NCI-H1930 (cell line): ENCODE measurements at regions not wholly inside any gene's neighbourhood (a gene's known extent, or its start where the extent isn't known, plus 50 kb on each side); places are given as distances from the start of the nearest gene placed in this dataset.
"Not testable (repeated sequence)": the region's sequence is repeated elsewhere in the genome, so short reads cannot be mapped to it uniquely, and the experiment has no call there.

Experiments
- DNase-seq, 2 experiments: peaks; one replicate each; lab custom pipeline; 2025; lab: John Stamatoyannopoulos, UW

GRCh38 chr15:77861997-77862635 is 215.4 kb downstream of the TBC1D2B start:
- DNase-seq = not testable (repeated sequence)

DNA sequence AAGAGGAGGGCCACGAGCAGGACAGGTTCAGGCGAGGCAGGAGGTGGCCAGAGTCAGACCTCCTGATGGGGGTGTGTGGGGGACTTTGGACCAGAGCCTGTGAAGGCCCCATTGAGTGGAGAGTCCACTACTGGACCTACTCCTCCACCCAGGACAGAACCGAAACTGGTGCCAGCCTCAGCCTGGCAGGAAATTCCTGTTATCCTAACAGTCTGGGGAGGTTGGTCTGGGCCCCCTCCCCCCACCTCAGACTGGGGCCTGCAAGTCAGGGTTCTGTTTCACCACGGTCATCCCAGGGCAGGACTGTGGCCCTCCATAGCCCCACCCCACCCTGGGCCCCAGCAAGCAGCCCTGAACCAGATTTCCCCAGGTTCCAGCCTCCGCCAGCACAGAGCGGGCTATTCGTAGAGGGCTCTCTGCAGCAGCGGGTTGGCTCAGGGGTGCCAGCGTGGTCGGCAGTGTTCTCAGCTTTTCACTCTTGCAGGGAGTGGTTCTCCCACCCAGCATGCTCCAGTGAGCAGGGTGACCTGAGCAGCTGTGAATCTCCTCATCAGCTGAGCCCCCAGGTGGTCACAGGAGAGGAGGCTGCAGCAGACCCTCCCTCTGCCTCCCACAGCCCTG is 217.3 kb downstream of the TBC1D2B start:
- DNase-seq = no peak

DNA sequence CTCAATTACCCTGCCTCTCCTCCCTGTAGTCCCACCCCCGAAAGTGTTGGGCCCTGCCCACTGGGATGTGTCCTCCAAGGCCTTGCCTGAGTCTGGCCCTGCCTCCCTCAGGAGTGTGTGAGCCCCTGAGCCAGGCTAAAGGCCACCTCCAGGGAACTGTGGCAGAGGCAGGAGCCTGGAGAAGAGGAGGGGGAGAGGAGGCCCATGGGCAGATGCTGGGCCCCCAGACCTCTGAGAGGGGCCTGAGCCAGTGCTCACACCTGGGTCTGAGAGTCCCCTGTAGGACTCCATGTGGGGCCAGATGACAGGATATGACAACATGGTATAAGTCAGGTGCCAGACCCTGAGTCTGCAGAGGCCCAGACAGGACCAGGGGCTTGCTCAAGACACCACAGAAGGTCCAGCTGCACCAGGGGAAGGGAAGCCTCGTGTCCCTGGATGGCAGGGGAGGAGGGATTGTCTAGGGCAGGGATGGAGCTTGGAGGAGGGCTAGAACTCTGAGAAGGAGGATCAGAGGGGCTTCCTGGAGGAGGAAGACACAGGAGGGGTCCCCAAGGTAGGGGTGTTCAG is 217.9 kb downstream of the TBC1D2B start:
- DNase-seq = no peak

GRCh38 chr15:77858792-77859490 is 218.6 kb downstream of the TBC1D2B start:
- DNase-seq = no peak

DNA sequence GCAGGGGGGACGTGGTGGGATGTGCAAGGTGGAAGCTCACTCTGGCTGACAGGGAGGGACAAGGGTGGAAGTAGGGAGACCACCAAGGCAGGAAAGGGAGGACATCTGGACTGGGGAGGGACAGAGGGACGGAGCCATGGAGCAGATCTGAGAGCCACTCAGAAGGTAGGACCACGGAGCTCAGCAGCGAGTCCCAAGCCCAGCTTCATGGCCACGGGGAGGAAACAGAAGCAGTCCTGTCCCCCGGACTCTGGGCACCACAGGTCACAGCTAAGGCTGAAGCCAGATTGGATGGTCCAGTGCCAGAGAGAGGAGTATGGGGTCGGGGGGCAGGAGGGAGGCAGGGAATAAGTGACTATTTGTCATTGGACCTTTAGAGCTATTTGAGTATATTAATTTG is 220.1 kb downstream of the TBC1D2B start:
- no peak for DNase-seq

DNA sequence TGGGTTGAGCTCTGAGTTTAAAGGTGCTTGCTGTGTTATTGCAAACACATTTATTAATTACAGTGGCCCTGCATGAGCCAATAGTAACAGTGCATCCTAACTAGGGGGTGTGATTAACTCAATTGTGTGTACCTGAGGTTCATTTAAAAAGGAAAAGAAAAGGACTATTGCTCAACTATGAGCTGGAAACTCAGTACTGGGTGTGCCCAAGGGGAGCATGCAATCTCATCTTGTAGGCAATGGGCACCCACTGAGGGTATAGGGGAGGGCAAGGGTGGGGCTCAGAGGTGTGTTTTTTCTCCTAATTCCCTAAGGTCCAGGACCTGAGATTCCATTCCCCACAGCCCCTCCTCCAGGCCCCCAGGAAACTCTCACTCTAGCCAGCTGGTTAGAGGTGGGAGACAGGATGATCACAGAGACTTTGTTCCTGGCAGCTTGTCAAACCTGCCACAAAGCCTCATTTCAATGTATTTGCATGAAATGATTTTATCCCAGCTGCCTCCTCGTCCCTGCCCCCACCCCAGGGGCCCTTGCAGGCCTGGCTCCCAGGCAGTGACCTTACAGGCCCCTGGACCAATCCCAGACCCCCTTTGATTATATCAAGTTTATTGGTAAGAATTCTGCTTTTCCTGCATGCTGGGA is 220.7 kb downstream of the TBC1D2B start:
- no peak for DNase-seq

DNA sequence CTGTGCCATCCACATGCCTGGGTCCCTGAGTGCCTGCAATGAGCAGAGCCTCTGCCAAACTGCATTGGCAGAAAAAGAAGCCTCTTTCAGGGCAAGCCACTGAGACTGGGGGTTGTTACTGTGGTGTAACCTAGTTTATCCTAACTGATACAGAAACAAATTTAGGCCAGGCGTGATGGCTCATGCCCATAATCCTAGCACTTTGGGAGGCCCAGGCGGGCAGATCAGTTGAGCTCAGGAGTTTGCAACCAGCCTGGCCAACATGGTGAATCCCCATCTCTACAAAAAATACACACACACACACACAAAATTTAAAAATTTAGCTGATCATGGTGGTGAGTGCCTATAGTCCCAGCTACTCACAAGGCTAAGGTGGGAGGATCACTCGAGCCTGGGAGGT is 221.6 kb downstream of the TBC1D2B start:
- no peak for DNase-seq

GRCh38 chr15:77854980-77855379 is 222.3 kb upstream of the LINGO1 start:
- DNase-seq = no peak

GRCh38 chr15:77853910-77854309 is 221.2 kb upstream of the LINGO1 start:
- no peak for DNase-seq

GRCh38 chr15:77853008-77853328 is 220.3 kb upstream of the LINGO1 start:
- DNase-seq = no peak

DNA sequence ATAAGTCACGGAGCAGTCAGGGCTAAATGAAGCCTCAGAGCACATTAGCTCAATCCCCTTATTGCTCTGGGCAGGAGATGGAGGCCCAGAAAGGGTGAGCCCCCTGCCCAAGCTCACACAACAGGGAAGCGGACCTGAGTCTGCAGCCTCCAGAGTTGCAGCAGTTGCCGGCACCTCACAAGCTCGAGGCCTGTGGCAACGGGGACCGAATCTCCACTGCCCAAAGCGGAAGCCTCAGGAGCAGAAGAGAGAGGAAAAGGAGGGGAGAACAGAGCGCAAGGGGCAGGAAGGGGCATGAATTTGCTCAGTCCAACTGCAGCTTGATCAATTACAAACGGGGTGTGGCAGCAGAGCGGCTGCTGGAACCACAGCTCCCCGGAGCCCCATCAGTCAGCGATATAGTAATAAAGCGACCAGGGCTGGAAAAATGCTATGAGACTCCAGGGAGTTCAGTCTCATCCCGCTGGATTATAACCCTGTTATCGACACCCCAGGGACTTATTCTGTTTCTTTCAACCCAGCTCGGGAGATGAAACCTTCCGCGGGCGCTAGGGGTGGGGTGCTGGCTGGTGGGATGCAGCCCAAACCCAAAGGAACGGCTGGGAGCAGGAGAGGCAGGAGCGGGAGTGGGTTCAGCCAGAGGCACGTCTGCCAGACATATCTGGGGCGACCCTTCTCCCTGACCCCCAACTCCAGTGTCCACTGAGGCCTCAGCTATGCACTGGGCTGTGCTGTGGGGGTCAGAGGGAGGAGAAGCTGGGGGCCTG is 219.7 kb upstream of the LINGO1 start:
- no peak for DNase-seq

GRCh38 chr15:77851691-77852090 is 219.0 kb upstream of the LINGO1 start:
- DNase-seq = no peak

- DNase-seq = no peak
These were observed 218.4 kb upstream of the LINGO1 start for GRCh38 chr15:77851086-77851485.

DNA sequence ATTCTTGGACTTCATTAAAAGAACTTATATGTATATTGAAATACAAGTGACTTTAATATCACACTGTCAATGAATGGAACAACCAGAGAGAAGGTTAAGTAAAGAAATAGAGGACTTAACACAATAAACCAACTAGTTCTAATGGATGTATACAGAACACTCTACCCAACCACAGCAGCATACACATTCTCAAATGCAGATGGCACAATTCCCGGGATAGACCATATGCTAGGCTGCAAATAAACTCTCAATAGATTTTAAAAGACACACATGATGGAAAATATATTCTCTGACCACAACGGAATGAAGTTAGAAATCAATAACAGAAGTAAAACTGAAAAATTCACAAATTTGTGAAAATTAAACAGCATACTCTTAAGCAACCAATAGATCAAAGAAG is 214.3 kb upstream of the LINGO1 start:
- DNase-seq = no peak

DNA sequence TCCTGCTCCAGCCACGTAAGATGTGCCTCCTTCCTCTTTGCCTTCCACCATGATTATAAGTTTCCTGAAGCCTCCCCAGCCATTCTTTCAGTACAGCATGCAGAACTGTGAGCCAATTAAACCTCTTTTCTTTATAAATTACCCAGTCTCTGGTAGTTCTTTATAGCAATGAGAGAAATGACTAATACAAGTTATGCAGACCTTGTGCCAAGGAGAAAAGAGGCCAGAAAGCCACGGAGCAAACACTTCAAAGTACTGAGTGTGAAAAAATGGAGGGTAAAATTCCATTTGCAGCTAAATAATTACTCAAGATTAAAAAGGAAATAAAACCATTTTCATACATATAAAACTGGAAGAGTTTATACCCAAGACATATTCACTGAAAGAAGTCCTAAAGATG is 213.6 kb upstream of the LINGO1 start:
- no peak for DNase-seq

- DNase-seq = no peak
These were observed 212.2 kb upstream of the LINGO1 start for GRCh38 chr15:77844798-77845446.

DNA sequence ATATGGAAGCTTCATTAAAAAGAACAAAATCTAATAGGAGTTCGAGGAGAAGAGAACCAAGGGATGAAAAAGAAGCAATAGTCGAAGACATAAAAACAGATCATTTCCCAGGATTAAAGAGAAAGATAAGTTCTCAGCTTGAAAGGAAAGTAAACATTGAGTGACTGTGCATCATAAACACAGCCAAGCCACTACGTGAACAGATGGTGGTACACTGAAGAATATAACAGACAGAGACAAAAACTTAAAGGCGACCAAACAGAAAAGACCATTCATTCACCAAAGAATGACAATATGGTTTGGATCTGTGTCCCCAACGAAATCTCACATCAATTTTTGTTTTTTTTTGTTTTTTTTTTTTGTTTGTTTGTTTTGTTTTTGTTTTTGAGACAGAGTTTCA is 210.8 kb upstream of the LINGO1 start:
- no peak for DNase-seq

GRCh38 chr15:77840991-77841775 is 208.5 kb upstream of the LINGO1 start:
- DNase-seq = no peak

GRCh38 chr15:77839970-77840905 is 207.5 kb upstream of the LINGO1 start:
- DNase-seq = no peak

DNA sequence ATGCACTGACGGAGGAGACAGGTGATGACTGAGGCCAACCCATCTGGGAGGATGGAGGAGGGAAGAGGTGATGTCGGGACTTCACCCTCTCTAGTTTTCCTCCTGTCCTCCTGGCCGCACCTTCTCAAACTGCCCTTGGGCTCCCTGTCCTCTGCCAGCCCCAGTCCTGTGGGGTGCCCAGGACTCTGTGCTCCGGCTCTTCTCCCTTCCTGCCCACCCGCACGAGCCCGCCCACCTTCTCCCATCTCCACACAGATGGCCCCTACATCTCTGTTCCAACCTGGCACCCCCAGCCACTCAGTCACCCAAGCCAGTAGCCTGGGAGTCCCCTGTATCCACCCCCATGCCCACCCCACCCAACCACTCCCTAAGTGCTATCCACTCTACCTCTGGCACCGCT is 206.7 kb upstream of the LINGO1 start:
- no peak for DNase-seq
